ENCODE measurements at regions not wholly inside any gene's neighbourhood (a gene's known extent, or its start where the extent isn't known, plus 50 kb on each side); places are given as distances from the start of the nearest gene placed in this dataset.
"Not testable (repeated sequence)": the region's sequence is repeated elsewhere in the genome, so short reads cannot be mapped to it uniquely, and the experiment has no call there.

DNA sequence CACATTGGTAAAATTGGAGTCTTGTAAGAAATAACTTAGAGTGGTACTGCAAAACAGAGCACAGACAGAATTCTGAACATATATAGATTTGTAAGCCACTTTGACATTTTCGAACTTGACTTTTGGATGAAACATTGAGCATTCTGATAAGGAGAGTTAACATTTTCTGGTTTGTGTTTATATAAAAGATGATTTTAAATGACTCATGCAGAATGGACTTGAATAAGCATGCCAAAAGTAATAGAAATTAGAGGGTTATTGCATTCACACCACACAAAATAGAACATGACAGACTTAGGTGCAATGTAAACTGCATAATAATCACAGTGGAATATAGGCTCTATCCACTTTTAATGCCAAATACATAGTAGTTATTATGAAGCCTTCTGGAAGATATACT lies 507.0 kb downstream of the DACH1 start:
- no peaks in the 10 kb centered on the region for H3K9me3 Mint-ChIP-seq
- no peaks in the 10 kb centered on the region for H3K36me3 Mint-ChIP-seq (ENCODE audit: low read depth)
- no peak overlapping the region for H3K27ac Mint-ChIP-seq
- CTCF ChIA-PET: no interaction called here
- no peaks in the 10 kb centered on the region for H3K27me3 Mint-ChIP-seq
- intact Hi-C loops (cut with micrococcal nuclease): no loop called here
- TF ChIP-seq, protein P1, sequence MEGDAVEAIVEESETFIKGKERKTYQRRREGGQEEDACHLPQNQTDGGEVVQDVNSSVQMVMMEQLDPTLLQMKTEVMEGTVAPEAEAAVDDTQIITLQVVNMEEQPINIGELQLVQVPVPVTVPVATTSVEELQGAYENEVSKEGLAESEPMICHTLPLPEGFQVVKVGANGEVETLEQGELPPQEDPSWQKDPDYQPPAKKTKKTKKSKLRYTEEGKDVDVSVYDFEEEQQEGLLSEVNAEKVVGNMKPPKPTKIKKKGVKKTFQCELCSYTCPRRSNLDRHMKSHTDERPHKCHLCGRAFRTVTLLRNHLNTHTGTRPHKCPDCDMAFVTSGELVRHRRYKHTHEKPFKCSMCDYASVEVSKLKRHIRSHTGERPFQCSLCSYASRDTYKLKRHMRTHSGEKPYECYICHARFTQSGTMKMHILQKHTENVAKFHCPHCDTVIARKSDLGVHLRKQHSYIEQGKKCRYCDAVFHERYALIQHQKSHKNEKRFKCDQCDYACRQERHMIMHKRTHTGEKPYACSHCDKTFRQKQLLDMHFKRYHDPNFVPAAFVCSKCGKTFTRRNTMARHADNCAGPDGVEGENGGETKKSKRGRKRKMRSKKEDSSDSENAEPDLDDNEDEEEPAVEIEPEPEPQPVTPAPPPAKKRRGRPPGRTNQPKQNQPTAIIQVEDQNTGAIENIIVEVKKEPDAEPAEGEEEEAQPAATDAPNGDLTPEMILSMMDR (IDR thresholded peaks at IDR 0.05): no peak
- ATAC-seq (no peak), DNase-seq (no peak)
- POLR2A ChIA-PET: no interaction called here
- H3K4me1 Mint-ChIP-seq (ENCODE audit: low read depth): no peaks in the 10 kb centered on the region
- no peak overlapping the region for H3K4me3 Mint-ChIP-seq

DNA sequence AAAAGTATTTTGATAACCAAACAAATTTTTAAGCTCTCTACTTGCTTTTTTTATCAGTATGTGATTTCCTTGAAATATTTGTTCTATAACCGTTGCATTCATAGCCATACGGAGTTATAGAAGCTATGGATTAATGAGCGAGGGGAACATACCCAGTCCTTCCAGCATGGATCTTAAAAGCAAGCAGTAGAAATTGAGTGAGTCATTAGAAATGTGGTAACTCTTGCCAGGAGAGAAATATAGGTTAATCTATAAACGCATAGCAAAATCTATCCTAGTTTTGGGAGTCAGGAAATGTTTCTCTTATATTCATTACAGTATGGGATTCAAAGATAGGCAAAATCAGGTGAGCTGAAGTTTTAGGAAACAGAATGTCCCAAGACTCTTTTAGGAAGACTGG lies 507.4 kb downstream of the DACH1 start:
- Mint-ChIP-seq H3K9me3 (no peaks in the 10 kb centered on the region), H3K27ac (no peak overlapping the region), H3K4me1 (ENCODE audit: low read depth) (no peaks in the 10 kb centered on the region), H3K27me3 (no peaks in the 10 kb centered on the region), H3K4me3 (no peak overlapping the region), H3K36me3 (ENCODE audit: low read depth) (no peaks in the 10 kb centered on the region)
- ChIA-PET CTCF (no interaction called here), POLR2A (no interaction called here)
- intact Hi-C loops (cut with micrococcal nuclease): no loop called here
- ATAC-seq: no peak
- TF ChIP-seq, protein P1 (IDR thresholded peaks at IDR 0.05): no peak
- DNase-seq: no peak

DNA sequence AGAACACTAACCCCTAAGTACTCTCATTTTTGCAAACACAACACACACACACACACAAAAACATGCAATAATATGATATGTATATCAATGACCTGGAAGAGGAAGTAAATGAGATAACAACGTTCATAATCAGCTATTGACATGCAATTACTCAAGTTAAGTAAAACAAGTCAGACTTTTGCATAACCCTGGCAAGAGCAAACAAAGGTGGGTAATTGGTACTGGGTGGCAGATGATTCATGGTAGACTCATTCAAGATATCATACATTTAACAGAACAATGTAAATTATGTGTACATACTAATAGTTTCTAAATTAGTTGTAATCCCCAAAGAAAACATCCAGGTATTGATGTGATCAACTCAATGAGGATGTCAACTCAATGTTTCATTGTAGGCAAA lies 508.8 kb downstream of the DACH1 start:
- ChIA-PET POLR2A (no interaction called here), CTCF (no interaction called here)
- H3K36me3 Mint-ChIP-seq (ENCODE audit: low read depth): no peaks in the 10 kb centered on the region
- intact Hi-C loops (cut with micrococcal nuclease): no loop called here
- TF ChIP-seq, protein P1 (IDR thresholded peaks at IDR 0.05): no peak
- no peaks in the 10 kb centered on the region for H3K27me3 Mint-ChIP-seq
- DNase-seq (no peak), ATAC-seq (no peak)
- H3K4me3 Mint-ChIP-seq: no peak overlapping the region
- H3K27ac Mint-ChIP-seq: no peak overlapping the region
- H3K4me1 Mint-ChIP-seq (ENCODE audit: low read depth): no peaks in the 10 kb centered on the region
- H3K9me3 Mint-ChIP-seq: no peaks in the 10 kb centered on the region

DNA sequence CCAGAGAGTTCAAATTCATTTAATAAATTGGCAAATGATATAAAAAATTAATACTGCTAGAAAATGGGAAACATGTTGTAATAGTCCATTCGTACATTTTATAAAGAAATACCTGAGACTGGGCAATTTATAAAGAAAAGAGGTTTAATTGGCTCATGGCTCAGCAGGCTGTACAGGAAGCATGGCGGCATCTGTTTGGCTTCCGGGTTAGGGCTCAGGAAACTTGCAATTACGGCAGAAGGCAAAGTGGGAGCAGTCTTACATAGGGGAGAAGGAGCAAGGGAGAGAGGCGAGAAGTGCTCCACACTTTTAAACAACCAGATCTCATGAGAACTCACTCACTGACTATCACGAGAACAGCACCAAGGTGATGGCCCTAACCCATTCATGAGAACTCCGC lies 512.0 kb downstream of the DACH1 start:
- Mint-ChIP-seq H3K36me3 (ENCODE audit: low read depth) (no peaks in the 10 kb centered on the region), H3K27ac (no peak overlapping the region), H3K9me3 (no peaks in the 10 kb centered on the region), H3K4me1 (ENCODE audit: low read depth) (no peaks in the 10 kb centered on the region), H3K27me3 (no peaks in the 10 kb centered on the region), H3K4me3 (no peak overlapping the region)
- ChIA-PET CTCF (no interaction called here), POLR2A (no interaction called here)
- intact Hi-C loops (cut with micrococcal nuclease): no loop called here
- DNase-seq (no peak), ATAC-seq (no peak)
- TF ChIP-seq, protein P1 (IDR thresholded peaks at IDR 0.05): no peak

DNA sequence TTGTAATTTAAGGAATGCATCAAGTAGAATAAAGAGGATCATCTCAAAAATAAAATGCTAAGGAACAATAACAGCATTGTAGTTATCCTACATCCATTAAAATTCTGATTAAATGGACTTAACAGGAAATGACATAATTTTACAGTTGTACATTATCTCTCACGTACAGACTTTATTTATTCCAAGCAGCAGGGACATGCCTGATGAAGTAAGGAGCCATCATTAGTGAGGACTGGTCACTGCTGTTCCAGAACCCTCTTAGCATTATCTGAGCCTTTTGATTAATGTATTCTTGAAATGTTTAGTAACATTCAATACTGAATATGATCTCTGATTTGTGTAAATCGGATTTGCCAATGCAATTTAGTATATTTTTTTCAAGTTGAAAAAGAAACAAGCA lies 516.1 kb downstream of the DACH1 start:
- DNase-seq (no peak), ATAC-seq (no peak)
- CTCF ChIA-PET: no interaction called here
- H3K9me3 Mint-ChIP-seq: peaks cover 2% of the 10 kb centered on the region
- H3K4me3 Mint-ChIP-seq: no peak overlapping the region
- POLR2A ChIA-PET: no interaction called here
- H3K36me3 Mint-ChIP-seq (ENCODE audit: low read depth): no peaks in the 10 kb centered on the region
- H3K27ac Mint-ChIP-seq: no peak overlapping the region
- TF ChIP-seq, protein P1 (IDR thresholded peaks at IDR 0.05): no peak
- H3K27me3 Mint-ChIP-seq: no peaks in the 10 kb centered on the region
- intact Hi-C loops (cut with micrococcal nuclease): no loop called here
- no peaks in the 10 kb centered on the region for H3K4me1 Mint-ChIP-seq (ENCODE audit: low read depth)

DNA sequence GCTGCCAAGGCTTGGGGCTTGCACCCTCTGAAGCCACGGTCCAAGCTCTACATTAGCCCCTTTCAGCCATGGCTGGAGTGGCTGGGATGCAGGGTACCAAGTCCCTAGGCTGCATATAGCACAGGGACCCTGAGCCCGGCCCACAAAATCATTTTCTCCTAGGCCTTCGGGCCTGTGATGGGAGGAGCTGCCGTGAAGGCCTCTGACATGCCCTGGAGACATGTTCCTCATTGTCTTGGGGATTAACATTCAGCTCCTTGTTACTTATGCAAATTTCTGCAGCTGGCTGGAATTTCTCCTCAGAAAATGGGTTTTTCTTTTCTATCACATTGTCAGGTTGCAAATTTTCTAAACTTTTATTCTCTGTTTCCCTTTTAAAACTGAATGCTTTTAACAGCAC lies 521.1 kb downstream of the DACH1 start:
- H3K27ac Mint-ChIP-seq; CTCF ChIA-PET; H3K4me1 Mint-ChIP-seq (ENCODE audit: low read depth); POLR2A ChIA-PET; intact Hi-C loops (cut with micrococcal nuclease); DNase-seq; H3K27me3 Mint-ChIP-seq; ATAC-seq; H3K36me3 Mint-ChIP-seq (ENCODE audit: low read depth); H3K4me3 Mint-ChIP-seq; H3K9me3 Mint-ChIP-seq: not testable (repeated sequence)

Data from activated CD8-positive, alpha-beta T cell treated with anti-CD3 and anti-CD28 coated beads for 36 hours (primary cell).